Kidney (tissue), 13 donors: ENCODE measurements at regions not wholly inside any gene's neighbourhood (a gene's known extent, or its start where the extent isn't known, plus 50 kb on each side); places are given as distances from the start of the nearest gene placed in this dataset.

Source experiments
- DNase-seq, 5 donors: peaks; one replicate each; pipeline ENCODE4 v3.0.0-alpha.2; 2013 to 2020
- FAIRE-seq: peaks from 2 replicates; lab custom pipeline; 2012; peaks lifted over from hg19 to GRCh38; lab: Jason Lieb, UNC
- H3K27ac ChIP-seq, 2 donors: one replicate each; pipeline ENCODE4 v1.7.0; 2013; ENCODE audit warnings: low read depth in 2 of 2, low read length in 2 of 2, inconsistent platforms in 1 of 2
- H3K27me3 ChIP-seq: one replicate; pipeline ENCODE4 v1.7.1; 2013; ENCODE audit warnings: low read length, inconsistent platforms; ENCODE audit not compliant: control insufficient read depth, insufficient read depth
- H3K36me3 ChIP-seq, 3 donors: one replicate each; pipeline versions ENCODE4 v1.7.0 to v1.7.1; 2013; ENCODE audit warnings: low read length in 3 of 3, control low read depth in 1 of 3, inconsistent platforms in 1 of 3; ENCODE audit not compliant: insufficient read depth in 3 of 3, control insufficient read depth in 2 of 3
- H3K4me1 ChIP-seq, 3 donors: one replicate each; pipeline versions ENCODE4 v1.7.0 to v1.7.1; 2013; ENCODE audit warnings: low read length in 3 of 3, inconsistent platforms in 1 of 3, low read depth in 1 of 3; ENCODE audit not compliant: control insufficient read depth in 2 of 3, insufficient read depth in 2 of 3
- H3K4me3 ChIP-seq, 3 donors: one replicate each; pipeline versions ENCODE4 v1.7.0 to v1.8.1; 2013; ENCODE audit warnings: low read length in 3 of 3, control low read depth in 1 of 3, inconsistent platforms in 1 of 3
- H3K9ac ChIP-seq, 3 donors: one replicate each; pipeline versions ENCODE4 v1.7.0 to v1.7.1; 2013; ENCODE audit warnings: low read length in 3 of 3, control low read depth in 1 of 3, inconsistent platforms in 1 of 3
- H3K9me3 ChIP-seq, 3 donors: one replicate each; pipeline versions ENCODE4 v1.7.0 to v1.7.1; 2013; ENCODE audit warnings: low read length in 3 of 3, control low read depth in 1 of 3, inconsistent platforms in 1 of 3; ENCODE audit not compliant: control insufficient read depth in 2 of 3, insufficient read depth in 1 of 3
- intact Hi-C: fragments of 100-400 bp; cut with DNase I; formaldehyde crosslinking; loops from one replicate; pipeline ENCODE4 v1.11.1; 2022
- TF ChIP-seq, protein P1 (sequence below): IDR thresholded peaks from 3 replicates; pipeline ENCODE4 v1.5.1; 2012; ENCODE audit warnings: mild to moderate bottlenecking, moderate library complexity, borderline replicate concordance; ENCODE audit not compliant: insufficient read depth; ENCODE audit errors: extremely low read depth
- donor health status: control.
- donor health status: control.
- donor health status: control.
- donor health status: control.
- donor health status: control.
- donor health status: DM: yes; HTN: yes; CAD: no.
- donor health status: Normal renal cell carcinoma (clear cell type).

DNA sequence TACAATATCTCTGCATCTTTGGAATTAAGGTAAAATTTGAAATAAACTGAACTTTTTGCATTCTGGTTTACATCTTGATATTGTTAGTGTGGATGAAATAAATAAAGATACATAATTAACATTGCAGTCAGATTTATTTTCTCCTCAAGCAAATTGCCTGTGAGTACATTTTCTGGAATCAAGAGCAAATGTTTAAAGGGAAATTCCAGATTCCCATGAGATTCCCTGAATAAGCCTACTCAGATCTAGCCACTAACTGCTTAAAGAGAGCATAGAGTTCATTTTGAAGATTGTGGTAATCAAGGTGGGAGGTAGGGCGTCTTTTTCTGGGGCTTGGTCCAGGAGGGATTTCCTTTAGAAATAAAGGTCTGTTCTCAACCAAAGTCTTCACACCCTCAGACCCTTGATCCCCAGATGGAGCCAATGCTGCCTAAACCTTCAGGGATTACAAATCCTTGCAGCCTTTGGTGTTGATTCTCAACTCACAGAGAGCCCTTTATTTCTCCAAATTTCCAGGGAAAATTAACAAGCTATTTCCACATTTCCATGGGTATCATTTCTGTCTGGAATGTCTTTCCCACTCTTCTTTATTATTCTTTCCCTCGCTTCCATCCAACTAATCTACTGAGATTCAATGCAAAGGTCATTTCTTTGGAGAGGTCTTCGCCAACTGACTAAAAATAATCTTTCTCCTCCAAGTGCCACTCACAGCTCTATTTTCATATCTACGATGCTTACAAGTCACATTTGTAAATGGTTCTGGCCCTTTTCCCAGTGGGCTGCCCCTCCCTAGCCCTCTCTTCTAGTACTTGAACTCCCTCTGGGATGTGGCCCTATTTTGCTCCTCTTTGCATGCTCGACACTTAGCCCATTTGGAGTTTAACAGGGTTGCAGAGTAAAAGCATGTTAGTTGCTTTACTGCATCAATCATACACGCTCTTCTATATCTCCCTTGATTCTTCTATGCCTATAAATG, 79.8 kb upstream of the SPATS2L start:
- FAIRE-seq (no peak), DNase-seq (peak in 1 of 5 donors; percentile 84)
- Histone ChIP-seq H3K4me3 (no peak overlapping the region), H3K27ac (no peak overlapping the region), H3K27me3 (no peaks in the 10 kb centered on the region), H3K9me3 (no peaks in the 10 kb centered on the region), H3K36me3 (no peaks in the 10 kb centered on the region), H3K9ac (no peak overlapping the region), H3K4me1 (peaks cover 0 to 6% (median 3%) of the 10 kb centered on the region in 3 donors)
- TF ChIP-seq, protein P1, sequence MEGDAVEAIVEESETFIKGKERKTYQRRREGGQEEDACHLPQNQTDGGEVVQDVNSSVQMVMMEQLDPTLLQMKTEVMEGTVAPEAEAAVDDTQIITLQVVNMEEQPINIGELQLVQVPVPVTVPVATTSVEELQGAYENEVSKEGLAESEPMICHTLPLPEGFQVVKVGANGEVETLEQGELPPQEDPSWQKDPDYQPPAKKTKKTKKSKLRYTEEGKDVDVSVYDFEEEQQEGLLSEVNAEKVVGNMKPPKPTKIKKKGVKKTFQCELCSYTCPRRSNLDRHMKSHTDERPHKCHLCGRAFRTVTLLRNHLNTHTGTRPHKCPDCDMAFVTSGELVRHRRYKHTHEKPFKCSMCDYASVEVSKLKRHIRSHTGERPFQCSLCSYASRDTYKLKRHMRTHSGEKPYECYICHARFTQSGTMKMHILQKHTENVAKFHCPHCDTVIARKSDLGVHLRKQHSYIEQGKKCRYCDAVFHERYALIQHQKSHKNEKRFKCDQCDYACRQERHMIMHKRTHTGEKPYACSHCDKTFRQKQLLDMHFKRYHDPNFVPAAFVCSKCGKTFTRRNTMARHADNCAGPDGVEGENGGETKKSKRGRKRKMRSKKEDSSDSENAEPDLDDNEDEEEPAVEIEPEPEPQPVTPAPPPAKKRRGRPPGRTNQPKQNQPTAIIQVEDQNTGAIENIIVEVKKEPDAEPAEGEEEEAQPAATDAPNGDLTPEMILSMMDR: no peak
- intact Hi-C loops: no loop called here

DNA sequence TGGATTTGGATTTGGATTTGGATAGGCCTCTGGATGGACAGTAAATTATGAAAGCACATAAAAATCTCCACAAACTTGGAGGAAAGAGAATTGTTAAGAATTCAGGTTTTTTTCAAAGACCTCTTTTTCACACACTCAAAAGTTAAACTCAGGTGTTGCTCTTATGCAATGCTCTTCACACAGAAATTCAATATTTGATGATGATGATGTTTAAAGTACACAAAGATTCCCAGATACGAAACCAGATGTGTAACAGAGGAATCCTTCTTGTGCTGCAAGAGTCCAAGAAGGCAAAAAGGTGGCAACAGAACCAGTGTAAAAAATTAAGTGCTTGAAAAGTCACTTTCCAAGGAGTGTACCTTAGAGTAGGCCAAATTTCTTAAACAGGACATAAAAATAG, 75.8 kb upstream of the SPATS2L start:
- no peaks in the 10 kb centered on the region for H3K27me3 ChIP-seq
- FAIRE-seq: no peak

DNA sequence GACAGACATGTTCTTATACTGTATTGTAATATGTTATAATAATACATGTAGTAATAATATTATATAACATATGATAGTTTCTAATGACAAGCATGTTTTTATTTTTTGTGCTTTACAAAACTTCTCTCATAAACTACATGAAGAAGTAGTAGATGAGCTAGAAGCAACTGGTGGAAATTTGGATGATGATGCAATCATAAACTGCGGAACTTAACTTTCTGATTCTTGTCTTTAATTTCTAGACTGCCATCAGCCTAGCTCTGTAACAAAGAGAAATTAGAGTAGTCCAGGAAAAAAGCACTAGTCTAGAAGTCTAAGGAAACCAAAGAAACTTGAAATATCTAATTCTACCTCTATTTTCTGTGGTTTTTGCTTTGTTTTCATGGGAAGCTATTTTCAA, 71.0 kb upstream of the SPATS2L start:
- intact Hi-C loops: no loop called here
- TF ChIP-seq, protein P1: no peak
- FAIRE-seq (no peak), DNase-seq (no peak)
- Histone ChIP-seq H3K9me3 (no peaks in the 10 kb centered on the region), H3K27me3 (no peaks in the 10 kb centered on the region), H3K27ac (no peak overlapping the region), H3K36me3 (no peaks in the 10 kb centered on the region), H3K4me1 (no peaks in the 10 kb centered on the region), H3K9ac (no peak overlapping the region), H3K4me3 (no peak overlapping the region)

More for the DNA sequence above, 75.8 kb upstream of the SPATS2L start:
- H3K9me3 ChIP-seq: no peaks in the 10 kb centered on the region
- TF ChIP-seq, protein P1: no peak
- no peak overlapping the region for H3K9ac ChIP-seq
- H3K27ac ChIP-seq: no peak overlapping the region
- no peaks in the 10 kb centered on the region for H3K4me1 ChIP-seq
- H3K4me3 ChIP-seq: no peak overlapping the region
- intact Hi-C loops: no loop called here
- H3K36me3 ChIP-seq: no peaks in the 10 kb centered on the region
- DNase-seq: no peak
